ENCODE measurements at regions not wholly inside any gene's neighbourhood (a gene's known extent, or its start where the extent isn't known, plus 50 kb on each side); places are given as distances from the start of the nearest gene placed in this dataset.
"Not testable (repeated sequence)": the region's sequence is repeated elsewhere in the genome, so short reads cannot be mapped to it uniquely, and the experiment has no call there.

GRCh38 chr1:24250224-24250623, 63.1 kb upstream of the IFNLR1 start:
- no peak overlapping the region for H3K4me3 ChIP-seq
- H3K9me3 ChIP-seq, result no peaks in the 10 kb centered on the region
- H3K36me3 ChIP-seq, result no peaks in the 10 kb centered on the region
- DNase-seq (ENCODE audit: low spot score), result no peak
- TF ChIP-seq POLR2A (IDR thresholded peaks at IDR 0.05) (no peak), POLR2AphosphoS5 (IDR thresholded peaks at IDR 0.05) (no peak), CTCF (IDR thresholded peaks at IDR 0.05) (no peak)
- H3K4me1 ChIP-seq (replicated peaks), result no peaks in the 10 kb centered on the region
- intact Hi-C loops (cut with DNase I), result no loop called here
- WGBS, result 94% methylated on average over 2 of the region's 2 CpGs
- no peak overlapping the region for H3K27ac ChIP-seq
- H3K27me3 ChIP-seq (replicated peaks; ENCODE audit: insufficient read depth), result no peaks in the 10 kb centered on the region

- intact Hi-C loops (cut with DNase I), result no loop called here
- DNase-seq (ENCODE audit: low spot score), result no peak
- no peak for TF ChIP-seq CTCF (IDR thresholded peaks at IDR 0.05)
- TF ChIP-seq POLR2A (IDR thresholded peaks at IDR 0.05), result no peak
- TF ChIP-seq POLR2AphosphoS5 (IDR thresholded peaks at IDR 0.05), result no peak
- Histone ChIP-seq H3K27me3 (replicated peaks; ENCODE audit: insufficient read depth) (no peaks in the 10 kb centered on the region), H3K4me1 (replicated peaks) (no peaks in the 10 kb centered on the region), H3K36me3 (no peaks in the 10 kb centered on the region), H3K4me3 (no peak overlapping the region), H3K9me3 (no peaks in the 10 kb centered on the region), H3K27ac (no peak overlapping the region)
- 88% methylated on average over 1 of the region's 1 CpG for WGBS
These were observed 61.8 kb upstream of the IFNLR1 start for GRCh38 chr1:24248859-24249258.

GRCh38 chr1:24247337-24247736, 60.2 kb upstream of the IFNLR1 start:
- H3K27me3 ChIP-seq (replicated peaks; ENCODE audit: insufficient read depth); intact Hi-C loops (cut with DNase I); H3K9me3 ChIP-seq; H3K36me3 ChIP-seq; H3K4me1 ChIP-seq (replicated peaks); H3K27ac ChIP-seq; DNase-seq (ENCODE audit: low spot score); H3K4me3 ChIP-seq: not testable (repeated sequence)
- 81% methylated on average over 7 of the region's 7 CpGs for WGBS

- no peak overlapping the region for H3K27ac ChIP-seq
- no peaks in the 10 kb centered on the region for H3K4me1 ChIP-seq (replicated peaks)
- WGBS, result 62% methylated on average over 2 of the region's 2 CpGs
- H3K4me3 ChIP-seq, result no peak overlapping the region
- TF ChIP-seq POLR2A (IDR thresholded peaks at IDR 0.05) (no peak), CTCF (IDR thresholded peaks at IDR 0.05) (no peak), POLR2AphosphoS5 (IDR thresholded peaks at IDR 0.05) (no peak)
- no peaks in the 10 kb centered on the region for H3K36me3 ChIP-seq
- intact Hi-C loops (cut with DNase I), result no loop called here
- H3K27me3 ChIP-seq (replicated peaks; ENCODE audit: insufficient read depth), result no peaks in the 10 kb centered on the region
- DNase-seq (ENCODE audit: low spot score), result no peak
- no peaks in the 10 kb centered on the region for H3K9me3 ChIP-seq
These were observed 57.6 kb upstream of the IFNLR1 start for GRCh38 chr1:24244519-24245268.

- H3K27ac ChIP-seq, result no peak overlapping the region
- H3K4me3 ChIP-seq, result no peak overlapping the region
- TF ChIP-seq POLR2AphosphoS5 (IDR thresholded peaks at IDR 0.05), result no peak
- TF ChIP-seq POLR2A (IDR thresholded peaks at IDR 0.05), result no peak
- TF ChIP-seq CTCF (IDR thresholded peaks at IDR 0.05), result no peak
- no peaks in the 10 kb centered on the region for H3K4me1 ChIP-seq (replicated peaks)
- no peak for DNase-seq (ENCODE audit: low spot score)
- no peaks in the 10 kb centered on the region for H3K36me3 ChIP-seq
- H3K9me3 ChIP-seq, result no peaks in the 10 kb centered on the region
- no peaks in the 10 kb centered on the region for H3K27me3 ChIP-seq (replicated peaks; ENCODE audit: insufficient read depth)
- WGBS, result 87% methylated on average over 8 of the region's 8 CpGs
- intact Hi-C loops (cut with DNase I), result no loop called here
These were observed 50.8 kb upstream of the IFNLR1 start for GRCh38 chr1:24237750-24238395.
